GM23248 (cell line): ENCODE measurements at regions not wholly inside any gene's neighbourhood (a gene's known extent, or its start where the extent isn't known, plus 50 kb on each side); places are given as distances from the start of the nearest gene placed in this dataset.

Source experiments
- DNase-seq: peaks from one replicate; pipeline ENCODE4 v3.0.0-alpha.2; 2015
- H2AFZ ChIP-seq: fragments of 200-600 bp; sonication (generic); 2 replicates; pipeline ENCODE4 v1.6.1; 2016; ENCODE audit warnings: antibody characterized with exemption
- H3F3A ChIP-seq: fragments of 200-600 bp; sonication (generic); 2 replicates; pipeline ENCODE4 v1.6.1; 2016; ENCODE audit warnings: mild to moderate bottlenecking, antibody characterized with exemption, mixed run types; ENCODE audit not compliant: insufficient read depth
- H3K27ac ChIP-seq: fragments of 200-600 bp; sonication (generic); 2 replicates; pipeline ENCODE4 v1.5.1; 2016; ENCODE audit warnings: mild to moderate bottlenecking
- H3K27me3 ChIP-seq: fragments of 200-600 bp; sonication (generic); replicated peaks from 2 replicates; pipeline ENCODE4 v1.6.1; 2016; ENCODE audit warnings: mild to moderate bottlenecking; ENCODE audit not compliant: insufficient read depth
- H3K36me3 ChIP-seq: fragments of 200-600 bp; sonication (generic); 2 replicates; pipeline ENCODE4 v1.6.1; 2016; ENCODE audit warnings: low read depth, mild to moderate bottlenecking
- H3K4me1 ChIP-seq: fragments of 200-600 bp; sonication (generic); 2 replicates; pipeline ENCODE4 v1.6.1; 2016; ENCODE audit warnings: mild to moderate bottlenecking; ENCODE audit not compliant: insufficient read depth
- H3K4me2 ChIP-seq: fragments of 200-600 bp; sonication (generic); one replicate; pipeline ENCODE4 v1.6.1; 2016; ENCODE audit warnings: mild to moderate bottlenecking; ENCODE audit not compliant: unreplicated experiment
- H3K4me3 ChIP-seq: fragments of 200-600 bp; sonication (generic); 2 replicates; pipeline ENCODE4 v1.5.1; 2016; ENCODE audit warnings: mild to moderate bottlenecking
- H3K79me2 ChIP-seq: fragments of 200-600 bp; sonication (generic); 2 replicates; pipeline ENCODE4 v1.6.1; 2016; ENCODE audit warnings: mild to moderate bottlenecking; ENCODE audit not compliant: insufficient read depth
- H3K9ac ChIP-seq: fragments of 200-600 bp; sonication (generic); 2 replicates; pipeline ENCODE4 v1.6.1; 2016; ENCODE audit warnings: mild to moderate bottlenecking
- H3K9me2 ChIP-seq: fragments of 200-600 bp; sonication (generic); 2 replicates; pipeline ENCODE4 v1.6.1; 2016; ENCODE audit warnings: mixed run types, mild to moderate bottlenecking, moderate library complexity; ENCODE audit not compliant: insufficient read depth
- H3K9me3 ChIP-seq: fragments of 200-600 bp; sonication (generic); one replicate; pipeline ENCODE4 v1.6.1; 2017; ENCODE audit warnings: low read depth
- H4K20me1 ChIP-seq: fragments of 200-600 bp; sonication (generic); 2 replicates; pipeline ENCODE4 v1.6.0; 2016; ENCODE audit not compliant: insufficient read depth
- EZH2 ChIP-seq: fragments of 200-600 bp; sonication (generic); IDR thresholded peaks from 2 replicates; pipeline ENCODE4 v1.6.1; 2018; ENCODE audit warnings: antibody characterized with exemption, mild to moderate bottlenecking; ENCODE audit not compliant: insufficient read depth, poor library complexity, severe bottlenecking
- EZH2phosphoT487 ChIP-seq: fragments of 200-600 bp; sonication (generic); IDR thresholded peaks from 2 replicates; pipeline ENCODE4 v1.6.1; 2018; ENCODE audit warnings: antibody characterized with exemption, moderate library complexity, mild to moderate bottlenecking, low read depth; ENCODE audit not compliant: insufficient read depth
- WGBS, 2 experiments: methylation state at CpG; one replicate each; pipeline ENCODE4 v1.1.6; 2015 to 2017; ENCODE audit warnings: low lambda C conversion rate in 2 of 2, low coverage in 1 of 2; ENCODE audit errors: missing lambda C conversion rate in 2 of 2; 5-methylcytosine and 5-hydroxymethylcytosine counted together
- in situ Hi-C: fragments of 300-500 bp; cut with MboI; formaldehyde crosslinking; loops from 2 replicates; pipeline ENCODE4 v1.15.0; 2020

- Histone ChIP-seq H3K36me3 (no peaks in the 10 kb centered on the region), H2AFZ (0 out of 2 replicates have a peak overlapping the region, but pooled peaks have one; percentile 35), H3K27me3 (no peaks in the 10 kb centered on the region), H3K9me2 (no peaks in the 10 kb centered on the region), H3K4me2 (peak overlapping the region; percentile 48), H3K9ac (peak overlapping the region; percentile 8; the same call in 1 of the 2 replicates), H3K4me3 (no peak overlapping the region), H3K9me3 (no peaks in the 10 kb centered on the region), H3K4me1 (peaks cover 12% of the 10 kb centered on the region), H4K20me1 (no peaks in the 10 kb centered on the region), H3K79me2 (peaks cover 56% of the 10 kb centered on the region), H3K27ac (no peak overlapping the region), H3F3A (no peaks in the 10 kb centered on the region)
- 43 to 44% methylated on average over 4 of the region's 4 CpGs for WGBS, 2 experiments
- DNase-seq, result peak; percentile 79
- no peak for TF ChIP-seq EZH2
- TF ChIP-seq EZH2phosphoT487, result no peak
- in situ Hi-C loops, result no loop called here
Observed at GRCh38 chr17:72456075-72456474, 335.3 kb downstream of the SOX9 start.

DNA sequence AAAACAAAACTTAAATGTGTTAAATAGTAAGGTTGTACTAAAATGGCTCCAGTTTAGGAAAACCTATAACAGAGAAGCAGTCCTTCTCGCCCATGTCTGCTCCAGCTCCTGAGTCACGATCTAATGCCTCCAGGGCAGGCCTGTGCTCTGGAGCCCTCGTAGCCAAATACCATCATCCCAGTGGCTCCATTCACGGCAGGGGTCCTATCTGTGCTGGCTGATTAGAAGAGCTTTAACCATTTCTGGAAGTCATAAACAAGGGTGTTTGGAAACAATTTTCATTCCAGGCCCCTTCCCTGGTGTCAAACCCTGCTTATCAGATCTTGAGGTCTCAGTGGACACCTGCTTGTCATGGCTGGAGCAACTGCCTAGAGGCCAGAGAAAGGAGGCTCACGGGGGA is 336.9 kb downstream of the SOX9 start:
- no peak overlapping the region for H3K27ac ChIP-seq
- no peak for DNase-seq
- no peak for TF ChIP-seq EZH2
- TF ChIP-seq EZH2phosphoT487, result no peak
- no peak overlapping the region for H3K4me2 ChIP-seq
- H3K9me2 ChIP-seq, result no peaks in the 10 kb centered on the region
- no peaks in the 10 kb centered on the region for H3F3A ChIP-seq
- no peak overlapping the region for H3K4me3 ChIP-seq
- H3K36me3 ChIP-seq, result no peaks in the 10 kb centered on the region
- no peak overlapping the region for H3K9ac ChIP-seq
- H3K9me3 ChIP-seq, result no peaks in the 10 kb centered on the region
- H2AFZ ChIP-seq, result no peak overlapping the region
- in situ Hi-C loops, result no loop called here
- WGBS, 2 experiments, result 70 to 77% methylated on average over 5 of the region's 5 CpGs
- H3K27me3 ChIP-seq, result no peaks in the 10 kb centered on the region
- H4K20me1 ChIP-seq, result no peaks in the 10 kb centered on the region
- peaks cover 48% of the 10 kb centered on the region for H3K79me2 ChIP-seq
- peaks cover 18% of the 10 kb centered on the region for H3K4me1 ChIP-seq

DNA sequence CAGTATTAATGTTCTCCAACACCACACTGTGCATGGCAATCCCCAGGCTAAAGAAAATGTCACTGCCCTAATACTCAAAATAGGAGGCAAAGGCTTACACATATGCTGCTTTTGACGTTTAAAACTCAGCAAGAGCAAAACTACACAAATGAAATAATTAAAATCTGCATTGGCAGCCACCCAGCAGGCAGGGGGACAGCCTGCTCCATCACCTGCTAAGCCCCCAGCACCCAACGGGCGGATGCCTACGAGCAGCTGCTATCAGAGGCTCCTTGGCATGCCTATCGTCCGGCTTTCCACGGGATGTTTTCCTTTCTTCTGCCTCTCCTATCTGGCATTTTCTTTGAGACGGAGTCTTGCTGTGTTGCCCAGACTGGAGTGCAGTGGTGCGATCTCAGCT is 337.5 kb downstream of the SOX9 start:
- H3K79me2 ChIP-seq, result peaks cover 48% of the 10 kb centered on the region
- no peak overlapping the region for H3K9ac ChIP-seq
- DNase-seq, result no peak
- H4K20me1 ChIP-seq, result no peaks in the 10 kb centered on the region
- 94 to 98% methylated on average over 9 of the region's 9 CpGs for whole genome bisulfite sequencing, 2 experiments
- no peak overlapping the region for H3K4me3 ChIP-seq
- in situ Hi-C loops, result no loop called here
- no peaks in the 10 kb centered on the region for H3K36me3 ChIP-seq
- TF ChIP-seq EZH2 (no peak), EZH2phosphoT487 (no peak)
- no peak overlapping the region for H3K4me2 ChIP-seq
- H3K27ac ChIP-seq, result no peak overlapping the region
- H3K9me3 ChIP-seq, result no peaks in the 10 kb centered on the region
- H3K27me3 ChIP-seq, result no peaks in the 10 kb centered on the region
- H3K9me2 ChIP-seq, result no peaks in the 10 kb centered on the region
- H3K4me1 ChIP-seq, result peaks cover 18% of the 10 kb centered on the region
- no peak overlapping the region for H2AFZ ChIP-seq
- no peaks in the 10 kb centered on the region for H3F3A ChIP-seq

GRCh38 chr17:72460711-72461110 is 339.9 kb downstream of the SOX9 start:
- no peak overlapping the region for H3K4me3 ChIP-seq
- H4K20me1 ChIP-seq, result no peaks in the 10 kb centered on the region
- H3K36me3 ChIP-seq, result no peaks in the 10 kb centered on the region
- no peaks in the 10 kb centered on the region for H3K27me3 ChIP-seq
- H3K9me3 ChIP-seq, result no peaks in the 10 kb centered on the region
- H3K9me2 ChIP-seq, result no peaks in the 10 kb centered on the region
- H3K4me1 ChIP-seq, result peaks cover 24% of the 10 kb centered on the region
- TF ChIP-seq EZH2phosphoT487 (no peak), EZH2 (no peak)
- no peak overlapping the region for H3K4me2 ChIP-seq
- peaks cover 12% of the 10 kb centered on the region for H3F3A ChIP-seq
- no peak for DNase-seq
- H3K79me2 ChIP-seq, result peaks cover 48% of the 10 kb centered on the region
- in situ Hi-C loops, result no loop called here
- H2AFZ ChIP-seq, result no peak overlapping the region
- H3K9ac ChIP-seq, result no peak overlapping the region
- H3K27ac ChIP-seq, result no peak overlapping the region

DNA sequence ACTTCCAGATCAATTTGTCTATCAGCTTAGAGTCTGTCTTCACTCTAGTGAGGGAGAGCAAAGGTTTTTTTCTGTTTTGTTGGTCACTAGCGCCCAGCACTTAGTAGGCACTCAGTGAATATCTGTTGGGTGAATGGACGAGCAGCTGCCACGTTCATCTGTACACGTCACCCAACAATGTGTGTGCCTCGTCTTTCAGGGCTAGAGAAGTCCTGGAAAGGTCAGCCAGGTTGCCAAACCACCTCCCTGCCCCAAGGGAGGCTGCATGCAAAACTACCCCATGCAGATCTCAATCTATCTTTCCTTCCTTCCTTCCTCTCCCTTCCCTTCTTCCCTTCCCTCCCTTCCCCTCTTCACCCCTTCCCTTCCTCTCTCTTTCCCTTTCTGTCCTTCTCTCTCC is 340.9 kb downstream of the SOX9 start:
- peaks cover 48% of the 10 kb centered on the region for H3K79me2 ChIP-seq
- no peak overlapping the region for H3K4me2 ChIP-seq
- H4K20me1 ChIP-seq, result no peaks in the 10 kb centered on the region
- TF ChIP-seq EZH2 (no peak), EZH2phosphoT487 (no peak)
- H3K9ac ChIP-seq, result no peak overlapping the region
- no peaks in the 10 kb centered on the region for H3K27me3 ChIP-seq
- peaks cover 26% of the 10 kb centered on the region for H3K4me1 ChIP-seq
- no peak overlapping the region for H2AFZ ChIP-seq
- in situ Hi-C loops, result no loop called here
- no peaks in the 10 kb centered on the region for H3K36me3 ChIP-seq
- no peak for DNase-seq
- no peak overlapping the region for H3K27ac ChIP-seq
- H3F3A ChIP-seq, result peaks cover 22% of the 10 kb centered on the region
- WGBS, 2 experiments, result 69 to 75% methylated on average over 5 of the region's 5 CpGs
- no peaks in the 10 kb centered on the region for H3K9me2 ChIP-seq
- H3K4me3 ChIP-seq, result no peak overlapping the region
- H3K9me3 ChIP-seq, result no peaks in the 10 kb centered on the region
